AG04450 (cell line): ENCODE measurements at regions not wholly inside any gene's neighbourhood (a gene's known extent, or its start where the extent isn't known, plus 50 kb on each side); places are given as distances from the start of the nearest gene placed in this dataset.

Source experiments
- CTCF ChIA-PET: fragments of 300-600, 350-600 bp; formaldehyde crosslinking; extraction: SDS; loops from one replicate; lab custom pipeline; 2022; ENCODE audit warnings: antibody characterized with exemption, inconsistent platforms; lab: Charles Lee
- POLR2A ChIA-PET: fragments of 350-600 bp; formaldehyde crosslinking; extraction: SDS; loops from one replicate; lab custom pipeline; 2021; ENCODE audit warnings: antibody characterized with exemption, inconsistent platforms; lab: Yijun Ruan, JAX
- DNase-seq: peaks from one replicate; pipeline ENCODE4 v3.0.0-alpha.2; 2011; ENCODE audit warnings: low read depth, low spot score
- H3K27ac ChIP-seq: one replicate; pipeline ENCODE4 v1.5.1; 2012; ENCODE audit warnings: low read depth, low read length, control low read depth
- H3K27me3 ChIP-seq: one replicate; pipeline ENCODE4 v1.6.0; 2012; ENCODE audit warnings: low read length; ENCODE audit not compliant: control insufficient read depth, insufficient read depth
- H3K4me3 ChIP-seq: 2 replicates; pipeline ENCODE4 v1.5.1; 2011; ENCODE audit warnings: mild to moderate bottlenecking, low read depth, low read length, control low read depth
- H3K9me3 ChIP-seq: 2 replicates; pipeline ENCODE4 v1.5.1; 2012; ENCODE audit warnings: low read length; ENCODE audit not compliant: control insufficient read depth, insufficient read depth
- TF ChIP-seq, protein P1 (sequence below): IDR thresholded peaks from 2 replicates; pipeline ENCODE4 v1.5.1; 2011; ENCODE audit warnings: low read depth, low read length, control low read depth, inconsistent platforms

GRCh38 chr7:79782256-79782655, 328.8 kb upstream of the MAGI2 start:
- H3K27me3 ChIP-seq: no peaks in the 10 kb centered on the region
- TF ChIP-seq, protein P1, sequence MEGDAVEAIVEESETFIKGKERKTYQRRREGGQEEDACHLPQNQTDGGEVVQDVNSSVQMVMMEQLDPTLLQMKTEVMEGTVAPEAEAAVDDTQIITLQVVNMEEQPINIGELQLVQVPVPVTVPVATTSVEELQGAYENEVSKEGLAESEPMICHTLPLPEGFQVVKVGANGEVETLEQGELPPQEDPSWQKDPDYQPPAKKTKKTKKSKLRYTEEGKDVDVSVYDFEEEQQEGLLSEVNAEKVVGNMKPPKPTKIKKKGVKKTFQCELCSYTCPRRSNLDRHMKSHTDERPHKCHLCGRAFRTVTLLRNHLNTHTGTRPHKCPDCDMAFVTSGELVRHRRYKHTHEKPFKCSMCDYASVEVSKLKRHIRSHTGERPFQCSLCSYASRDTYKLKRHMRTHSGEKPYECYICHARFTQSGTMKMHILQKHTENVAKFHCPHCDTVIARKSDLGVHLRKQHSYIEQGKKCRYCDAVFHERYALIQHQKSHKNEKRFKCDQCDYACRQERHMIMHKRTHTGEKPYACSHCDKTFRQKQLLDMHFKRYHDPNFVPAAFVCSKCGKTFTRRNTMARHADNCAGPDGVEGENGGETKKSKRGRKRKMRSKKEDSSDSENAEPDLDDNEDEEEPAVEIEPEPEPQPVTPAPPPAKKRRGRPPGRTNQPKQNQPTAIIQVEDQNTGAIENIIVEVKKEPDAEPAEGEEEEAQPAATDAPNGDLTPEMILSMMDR: no peak
- H3K9me3 ChIP-seq: no peaks in the 10 kb centered on the region
- no peak overlapping the region for H3K27ac ChIP-seq
- no peak overlapping the region for H3K4me3 ChIP-seq
- ChIA-PET CTCF (interaction anchor here (1.0 kb wide), 1 partner anchor 484 kb away, joined by 3 read pairs; no protein-coding TSS in a partner anchor), POLR2A (interaction anchor here (0.5 kb wide), 1 partner anchor 329 kb away, joined by 3 read pairs; the partner anchor contains the start of gene MAGI2)
- no peak for DNase-seq

DNA sequence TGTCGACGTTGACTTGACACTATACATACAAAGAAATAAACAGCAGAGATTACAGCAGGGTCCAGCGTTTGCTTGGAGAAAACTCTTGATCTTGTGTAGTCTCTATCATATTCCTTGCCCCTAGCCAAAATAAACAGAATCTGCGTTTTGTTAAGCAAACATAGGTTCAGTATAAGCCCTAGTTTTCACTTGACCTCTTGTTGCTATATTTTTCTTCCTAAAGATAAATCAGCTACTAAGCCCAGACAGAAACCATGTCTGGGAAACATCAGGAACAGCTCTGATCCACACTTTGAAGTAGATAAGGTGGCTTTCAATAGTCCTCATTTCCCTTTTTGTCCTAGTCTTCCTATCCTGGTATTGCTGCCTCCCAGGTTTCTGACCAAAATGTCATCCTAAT, 328.2 kb upstream of the MAGI2 start:
- CTCF ChIA-PET: interaction anchor here (1.0 kb wide), 1 partner anchor 483 kb away, joined by 3 read pairs; no protein-coding TSS in a partner anchor
- no peak for DNase-seq

DNA sequence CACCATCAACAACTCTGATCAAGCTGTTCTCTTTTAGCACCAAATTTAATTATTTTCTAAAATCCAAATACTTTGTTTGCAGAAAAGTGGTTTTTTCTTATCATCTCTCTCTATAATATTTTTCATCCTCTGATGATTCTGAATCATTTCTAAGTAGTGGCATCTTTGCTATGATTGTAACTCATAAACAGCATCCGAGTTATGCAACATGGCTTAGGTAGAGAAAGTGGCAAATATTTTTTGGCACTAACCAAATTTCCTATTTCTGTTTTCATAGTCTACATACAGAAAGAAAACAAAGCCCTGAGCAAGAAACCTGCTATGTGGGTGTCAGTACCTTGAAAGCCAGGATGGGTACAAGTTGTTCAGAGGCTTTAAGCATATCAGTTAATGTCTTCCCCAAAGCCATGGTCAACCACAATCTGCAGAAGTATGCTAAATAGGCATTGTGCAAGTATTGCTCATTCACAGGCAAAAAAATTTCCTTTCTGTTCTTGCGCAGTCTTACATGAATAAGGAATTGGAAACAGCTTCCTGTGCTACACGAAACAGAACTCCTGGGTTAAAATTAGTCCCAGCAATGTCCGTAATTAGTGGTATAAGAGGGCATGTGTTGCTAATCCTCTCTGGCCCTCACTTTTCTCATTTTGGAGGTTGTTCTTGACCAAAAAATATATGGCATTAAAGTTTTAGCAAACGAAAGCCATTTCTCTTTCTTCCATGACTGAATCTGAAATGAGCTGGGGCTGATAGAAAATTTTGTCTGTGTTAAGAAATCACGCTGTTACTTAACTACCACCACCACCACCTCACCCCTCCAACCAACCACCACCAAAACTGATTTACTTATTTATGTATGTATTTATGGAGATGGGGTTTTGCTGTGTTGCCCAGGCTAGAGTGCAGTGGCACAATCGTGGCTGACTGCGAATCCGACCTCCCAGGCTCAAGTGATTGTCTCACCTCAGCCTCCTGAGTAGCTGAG, 325.6 kb upstream of the MAGI2 start:
- ChIA-PET CTCF (no interaction called here), POLR2A (no interaction called here)
- Histone ChIP-seq H3K27me3 (no peaks in the 10 kb centered on the region), H3K9me3 (no peaks in the 10 kb centered on the region), H3K27ac (peak overlapping the region; percentile 40), H3K4me3 (no peak overlapping the region)
- peak; percentile 73 for DNase-seq
- TF ChIP-seq, protein P1: no peak

More for the DNA sequence above, 328.2 kb upstream of the MAGI2 start:
- Histone ChIP-seq H3K27me3 (no peaks in the 10 kb centered on the region), H3K27ac (no peak overlapping the region), H3K4me3 (no peak overlapping the region), H3K9me3 (no peaks in the 10 kb centered on the region)
- TF ChIP-seq, protein P1: no peak
- POLR2A ChIA-PET: interaction anchor here (0.5 kb wide), 1 partner anchor 328 kb away, joined by 3 read pairs; the partner anchor contains the start of gene MAGI2

GRCh38 chr7:79775911-79776310, 322.4 kb upstream of the MAGI2 start:
- CTCF ChIA-PET: no interaction called here
- H3K27ac ChIP-seq: no peak overlapping the region
- H3K9me3 ChIP-seq: no peaks in the 10 kb centered on the region
- no peaks in the 10 kb centered on the region for H3K27me3 ChIP-seq
- H3K4me3 ChIP-seq: no peak overlapping the region
- POLR2A ChIA-PET: no interaction called here
- no peak for DNase-seq
- TF ChIP-seq, protein P1: no peak

- Histone ChIP-seq H3K27ac (no peak overlapping the region), H3K4me3 (no peak overlapping the region), H3K27me3 (no peaks in the 10 kb centered on the region), H3K9me3 (no peaks in the 10 kb centered on the region)
- DNase-seq: no peak
- ChIA-PET CTCF (interaction anchor here (0.8 kb wide), 2 partner anchors 27 to 476 kb away, joined by 3 read pairs; no protein-coding TSS in a partner anchor), POLR2A (no interaction called here)
- TF ChIP-seq, protein P1: no peak
Measured at GRCh38 chr7:79774150-79774549, 320.7 kb upstream of the MAGI2 start.
